K562 (cell line): ENCODE measurements at regions not wholly inside any gene's neighbourhood (a gene's known extent, or its start where the extent isn't known, plus 50 kb on each side); places are given as distances from the start of the nearest gene placed in this dataset.

Source experiments
- ATAC-seq: fragments of 200-7000 bp; cut with Tn5 transposase; 3 replicates; pipeline ENCODE4 v1.9.1; 2020; ENCODE audit warnings: moderate library complexity
- BruUV-seq: library from RNA; stranded (reverse); fragments of 400-500 nt; replicated peaks from 2 replicates; lab custom pipeline; 2021; lab: Mats Ljungman, UMichigan
- CTCF ChIA-PET: fragments of 300-600 bp; formaldehyde crosslinking; extraction: SDS; loops from one replicate; lab custom pipeline; 2021; ENCODE audit warnings: low intra/inter-chr PET ratio; lab: Yijun Ruan, JAX
- POLR2A ChIA-PET: fragments of 300-600, 350-650 bp; sonication (Branson Sonifier 250); formaldehyde crosslinking; extraction: SDS; loops from one replicate; lab custom pipeline; 2021; ENCODE audit warnings: antibody characterized with exemption, inconsistent platforms; lab: Yijun Ruan, JAX
- DNase-seq, 4 experiments: peaks; one replicate each; pipeline versions ENCODE4 v3.0.0 to v3.0.0-alpha.2; 2011 to 2018; ENCODE audit warnings: low spot score in 3 of 4, mixed read lengths in 3 of 4; ENCODE audit errors: extremely low read depth in 1 of 4
- FAIRE-seq: peaks from 2 replicates; lab custom pipeline; 2011; peaks lifted over from hg19 to GRCh38; lab: Jason Lieb, UNC
- H2AFZ ChIP-seq: 2 replicates; pipeline ENCODE4 v1.6.0; 2011; ENCODE audit warnings: low read depth, low read length, control low read depth, inconsistent platforms
- H3K27ac ChIP-seq: fragments of 200-600 bp; 3 replicates; pipeline ENCODE4 v1.8.0; 2011; ENCODE audit warnings: low read depth, mild to moderate bottlenecking, control low read depth, inconsistent platforms, low read length, moderate library complexity, mixed read lengths; ENCODE audit errors: extremely low read depth
- H3K27me3 ChIP-seq, 2 experiments: fragments of 300-600 bp in 1 of 2; 2 replicates in 1 of 2; 3 replicates in 1 of 2; pipeline versions ENCODE4 v1.6.0 to v1.8.0; 2011; ENCODE audit warnings: inconsistent platforms in 2 of 2, low read length in 2 of 2, mild to moderate bottlenecking in 1 of 2, mixed read lengths in 1 of 2, moderate library complexity in 1 of 2; ENCODE audit not compliant: control insufficient read depth in 2 of 2, insufficient read depth in 2 of 2
- H3K36me3 ChIP-seq: fragments of 300-600 bp; 3 replicates; pipeline ENCODE4 v1.8.0; 2011; ENCODE audit warnings: mild to moderate bottlenecking, low read length, inconsistent platforms; ENCODE audit not compliant: control insufficient read depth, insufficient read depth
- H3K4me1 ChIP-seq, 2 experiments: fragments of 200-600 bp in 1 of 2; replicated peaks in 1 of 2; 2 replicates in 1 of 2; 3 replicates in 1 of 2; pipeline versions ENCODE4 v1.5.1 to v1.8.0; 2011; ENCODE audit warnings: inconsistent platforms in 2 of 2, low read length in 2 of 2, mild to moderate bottlenecking in 1 of 2, mixed read lengths in 1 of 2, moderate library complexity in 1 of 2; ENCODE audit not compliant: control insufficient read depth in 2 of 2, insufficient read depth in 2 of 2
- H3K4me2 ChIP-seq: 2 replicates; pipeline ENCODE4 v1.6.1; 2011; ENCODE audit warnings: low read length, control low read depth, inconsistent platforms, mixed read lengths; ENCODE audit not compliant: insufficient read depth
- H3K4me3 ChIP-seq: fragments of 200-600 bp; sonication (generic), shearing (Covaris generic); 2 replicates; pipeline ENCODE4 v1.5.1; 2016; ENCODE audit warnings: control low read depth, inconsistent platforms
- H3K79me2 ChIP-seq: fragments of 200-600 bp; 3 replicates; pipeline ENCODE4 v1.8.0; 2011; ENCODE audit warnings: low read length, inconsistent platforms; ENCODE audit not compliant: control insufficient read depth, insufficient read depth
- H3K9ac ChIP-seq, 2 experiments: 2 replicates each; pipeline versions ENCODE4 v1.6.0 to v1.6.1; 2011; ENCODE audit warnings: low read depth in 2 of 2, low read length in 2 of 2, control low read depth in 1 of 2, inconsistent platforms in 1 of 2, mild to moderate bottlenecking in 1 of 2, mixed read lengths in 1 of 2; ENCODE audit not compliant: insufficient read depth in 1 of 2
- H3K9me1 ChIP-seq: one replicate; pipeline ENCODE4 v1.6.0; 2011; ENCODE audit warnings: inconsistent platforms, mild to moderate bottlenecking, low read length, moderate library complexity; ENCODE audit not compliant: control insufficient read depth, insufficient read depth
- H3K9me3 ChIP-seq: replicated peaks from 2 replicates; pipeline ENCODE4 v1.5.1; 2011; ENCODE audit warnings: low read depth, low read length, inconsistent platforms; ENCODE audit not compliant: control insufficient read depth, insufficient read depth
- H4K20me1 ChIP-seq: replicated peaks from 2 replicates; pipeline ENCODE4 v1.6.1; 2011; ENCODE audit warnings: low read length, inconsistent platforms, mixed read lengths; ENCODE audit not compliant: control insufficient read depth, insufficient read depth
- GABPB2 ChIP-seq: fragments of 250-450 bp; sonication (Bioruptor Pico); conservative IDR thresholded peaks from 2 replicates; pipeline ENCODE4 v1.5.1; 2021; ENCODE audit warnings: mild to moderate bottlenecking
- HMGXB4 ChIP-seq: sonication (generic); formaldehyde crosslinking; IDR thresholded peaks from 2 replicates; pipeline ENCODE4 v1.8.1; 2023; ENCODE audit warnings: mild to moderate bottlenecking, missing genetic modification reagents
- IRF1 ChIP-seq: sonication (generic); formaldehyde crosslinking; IDR thresholded peaks from 2 replicates; pipeline ENCODE4 v1.8.0; 2022; ENCODE audit warnings: missing genetic modification reagents, mild to moderate bottlenecking, borderline replicate concordance
- MIER1 ChIP-seq: fragments of 450-650 bp; IDR thresholded peaks from 2 replicates; pipeline ENCODE4 v1.6.1; 2016; ENCODE audit warnings: antibody characterized with exemption, mild to moderate bottlenecking, low read depth
- NEUROD1 ChIP-seq: fragments of 150-350 bp; IDR thresholded peaks from 2 replicates; pipeline ENCODE4 v1.6.1; 2014; ENCODE audit warnings: borderline replicate concordance, low read length, low read depth; ENCODE audit not compliant: partially characterized antibody
- POLR2B ChIP-seq: fragments of 450-650 bp; IDR thresholded peaks from 2 replicates; pipeline ENCODE4 v1.6.1; 2018; ENCODE audit warnings: low read depth; ENCODE audit not compliant: partially characterized antibody
- ZNF121 ChIP-seq: sonication (generic); formaldehyde crosslinking; conservative IDR thresholded peaks from 2 replicates; pipeline ENCODE4 v1.8.0; 2022; ENCODE audit warnings: missing genetic modification reagents
- WGBS: fragments of 100-300 bp; shearing (Covaris generic); methylation state at CpG from one replicate; pipeline ENCODE4 v1.1.6; 2016; ENCODE audit warnings: low coverage, mixed read lengths; ENCODE audit not compliant: insufficient coverage; ENCODE audit errors: missing lambda C conversion rate; 5-methylcytosine and 5-hydroxymethylcytosine counted together
- in situ Hi-C: fragments of 300-500 bp; cut with MboI; formaldehyde crosslinking; loops from 4 replicates; pipeline ENCODE4 v1.15.0; 2018; ENCODE audit warnings: inconsistent platforms, mixed read lengths
- intact Hi-C: fragments of 100-400 bp; cut with micrococcal nuclease; formaldehyde crosslinking; loops from 2 replicates; pipeline ENCODE4 v1.14.2; 2022
- TF ChIP-seq, protein P1 (sequence below): fragments of 250-450 bp; sonication (Bioruptor Pico); IDR thresholded peaks from 2 replicates; pipeline ENCODE4 v1.4.0; 2020; ENCODE audit warnings: mild to moderate bottlenecking, moderate library complexity

GRCh38 chr2:43099797-43100196, 126.6 kb downstream of the ZFP36L2 start:
- Histone ChIP-seq H3K4me3 (no peak overlapping the region), H3K4me1 (peaks cover 0 to 8% of the 10 kb centered on the region in 2 experiments; a peak in 1 of 5 replicates), H3K27ac (no peak overlapping the region), H3K9me1 (no peaks in the 10 kb centered on the region), H3K27me3 (no peaks in the 10 kb centered on the region), H3K9me3 (no peaks in the 10 kb centered on the region), H2AFZ (no peak overlapping the region), H3K4me2 (no peak overlapping the region), H3K36me3 (no peaks in the 10 kb centered on the region), H3K79me2 (no peaks in the 10 kb centered on the region), H4K20me1 (no peaks in the 10 kb centered on the region), H3K9ac (no peak overlapping the region)
- BruUV-seq: no TSS peak
- POLR2A ChIA-PET: interaction anchor here (0.9 to 1.0 kb wide), 2 partner anchors 11 to 44 kb away, joined by 3 read pairs; no protein-coding TSS in a partner anchor
- DNase-seq (no peak), FAIRE-seq (no peak), ATAC-seq (no peak)
- CTCF ChIA-PET: no interaction called here
- in situ Hi-C loops: no loop called here
- TF ChIP-seq IRF1 (CRISPR knock-in tag): no peak
- TF ChIP-seq, protein P1, sequence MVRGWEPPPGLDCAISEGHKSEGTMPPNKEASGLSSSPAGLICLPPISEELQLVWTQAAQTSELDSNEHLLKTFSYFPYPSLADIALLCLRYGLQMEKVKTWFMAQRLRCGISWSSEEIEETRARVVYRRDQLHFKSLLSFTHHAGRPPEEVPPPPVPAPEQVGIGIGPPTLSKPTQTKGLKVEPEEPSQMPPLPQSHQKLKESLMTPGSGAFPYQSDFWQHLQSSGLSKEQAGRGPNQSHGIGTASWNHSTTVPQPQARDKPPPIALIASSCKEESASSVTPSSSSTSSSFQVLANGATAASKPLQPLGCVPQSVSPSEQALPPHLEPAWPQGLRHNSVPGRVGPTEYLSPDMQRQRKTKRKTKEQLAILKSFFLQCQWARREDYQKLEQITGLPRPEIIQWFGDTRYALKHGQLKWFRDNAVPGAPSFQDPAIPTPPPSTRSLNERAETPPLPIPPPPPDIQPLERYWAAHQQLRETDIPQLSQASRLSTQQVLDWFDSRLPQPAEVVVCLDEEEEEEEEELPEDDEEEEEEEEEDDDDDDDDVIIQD (CRISPR knock-in tag): no peak
- TF ChIP-seq GABPB2 (CRISPR knock-in tag): no peak
- no peak for TF ChIP-seq POLR2B
- TF ChIP-seq NEUROD1: no peak
- TF ChIP-seq ZNF121 (CRISPR knock-in tag): no peak
- no peak for TF ChIP-seq MIER1
- TF ChIP-seq HMGXB4 (CRISPR knock-in tag): no peak
- WGBS: 19% methylated on average over 4 of the region's 4 CpGs
- intact Hi-C loops: no loop called here
